MCF 10A (cell line): ENCODE measurements at regions not wholly inside any gene's neighbourhood (a gene's known extent, or its start where the extent isn't known, plus 50 kb on each side); places are given as distances from the start of the nearest gene placed in this dataset.

Experiments
- BruUV-seq: library from RNA; stranded (reverse); fragments of 400-500 nt; replicated peaks from 2 replicates; lab custom pipeline; 2021; lab: Mats Ljungman, UMichigan
- CTCF ChIA-PET: fragments of 300-600 bp; sonication (Branson Sonifier 250); formaldehyde crosslinking; extraction: SDS; loops from one replicate; lab custom pipeline; 2021; ENCODE audit warnings: antibody characterized with exemption, inconsistent platforms; lab: Yijun Ruan, JAX
- POLR2A ChIA-PET: fragments of 300-600, 350-650 bp; sonication (Branson Sonifier 250); formaldehyde crosslinking; extraction: SDS; loops from one replicate; lab custom pipeline; 2020; ENCODE audit warnings: antibody characterized with exemption, inconsistent platforms; lab: Yijun Ruan, JAX
- DNase-seq: peaks from one replicate; pipeline ENCODE4 v3.0.0-alpha.2; 2018; ENCODE audit not compliant: unreplicated experiment
- H3K27ac Mint-ChIP-seq: one replicate; pipeline ENCODE4 v1.8.0; 2022; ENCODE audit warnings: mild to moderate bottlenecking, low read depth, mixed read lengths; ENCODE audit not compliant: unreplicated experiment
- H3K27me3 Mint-ChIP-seq: one replicate; pipeline ENCODE4 v1.8.0; 2022; ENCODE audit warnings: mixed read lengths; ENCODE audit not compliant: insufficient read depth, unreplicated experiment
- H3K36me3 Mint-ChIP-seq: one replicate; pipeline ENCODE4 v1.8.0; 2022; ENCODE audit warnings: mild to moderate bottlenecking, moderate library complexity, mixed read lengths; ENCODE audit not compliant: insufficient read depth, unreplicated experiment
- H3K4me1 Mint-ChIP-seq: one replicate; pipeline ENCODE4 v1.8.0; 2022; ENCODE audit warnings: mixed read lengths; ENCODE audit not compliant: insufficient read depth, unreplicated experiment
- H3K4me3 Mint-ChIP-seq: one replicate; pipeline ENCODE4 v1.8.0; 2022; ENCODE audit warnings: mild to moderate bottlenecking, moderate library complexity, mixed read lengths; ENCODE audit not compliant: unreplicated experiment
- H3K9me3 Mint-ChIP-seq: one replicate; pipeline ENCODE4 v1.8.0; 2022; ENCODE audit warnings: mixed read lengths; ENCODE audit not compliant: unreplicated experiment
- CTCF ChIP-seq: fragments of 200-600 bp; IDR thresholded peaks from one replicate; pipeline ENCODE4 v1.8.0; 2022; ENCODE audit warnings: antibody characterized with exemption, mild to moderate bottlenecking; ENCODE audit not compliant: unreplicated experiment
- intact Hi-C: fragments of 100-400 bp; cut with micrococcal nuclease; formaldehyde crosslinking; loops from 2 replicates; pipeline ENCODE4 v1.14.1; 2022

GRCh38 chr11:11069841-11070835, 212.3 kb upstream of the ZBED5 start:
- CTCF ChIA-PET = interaction anchor here (0.6 to 0.7 kb wide), 2 partner anchors 19 to 515 kb away, joined by 3 read pairs; no protein-coding TSS in a partner anchor
- Mint-ChIP-seq H3K4me1 (peaks cover 5% of the 10 kb centered on the region), H3K4me3 (no peak overlapping the region), H3K27me3 (peaks cover 15% of the 10 kb centered on the region), H3K36me3 (no peaks in the 10 kb centered on the region), H3K27ac (no peak overlapping the region), H3K9me3 (no peaks in the 10 kb centered on the region)
- intact Hi-C loops = no loop called here
- no peak for DNase-seq
- TF ChIP-seq CTCF = no peak
- no TSS peak for BruUV-seq
- POLR2A ChIA-PET = interaction anchor here (0.8 kb wide), 1 partner anchor 285 kb away, joined by 3 read pairs; no protein-coding TSS in a partner anchor

GRCh38 chr11:11068113-11068512, 210.3 kb upstream of the ZBED5 start:
- no peaks in the 10 kb centered on the region for H3K36me3 Mint-ChIP-seq
- H3K27ac Mint-ChIP-seq = no peak overlapping the region
- ChIA-PET POLR2A (no interaction called here), CTCF (interaction anchor here (0.9 kb wide), 1 partner anchor 11 kb away, joined by 6 read pairs; no protein-coding TSS in a partner anchor)
- no peak for DNase-seq
- H3K27me3 Mint-ChIP-seq = peaks cover 15% of the 10 kb centered on the region
- H3K4me1 Mint-ChIP-seq = no peaks in the 10 kb centered on the region
- H3K4me3 Mint-ChIP-seq = no peak overlapping the region
- TF ChIP-seq CTCF = no peak
- intact Hi-C loops = no loop called here
- BruUV-seq = no TSS peak
- H3K9me3 Mint-ChIP-seq = no peaks in the 10 kb centered on the region

- DNase-seq = no peak
- H3K4me3 Mint-ChIP-seq = no peak overlapping the region
- POLR2A ChIA-PET = interaction anchor here (0.6 kb wide), 1 partner anchor 15 kb away, joined by 3 read pairs; no protein-coding TSS in a partner anchor
- no peaks in the 10 kb centered on the region for H3K27me3 Mint-ChIP-seq
- no TSS peak for BruUV-seq
- intact Hi-C loops = no loop called here
- no peaks in the 10 kb centered on the region for H3K36me3 Mint-ChIP-seq
- no peaks in the 10 kb centered on the region for H3K9me3 Mint-ChIP-seq
- no peak overlapping the region for H3K27ac Mint-ChIP-seq
- CTCF ChIA-PET = interaction anchor here (0.7 to 1.5 kb wide), 3 partner anchors 39 to 722 kb away, joined by 3 to 4 read pairs (median 3); no protein-coding TSS in a partner anchor
- TF ChIP-seq CTCF = no peak
- no peaks in the 10 kb centered on the region for H3K4me1 Mint-ChIP-seq
Observed at GRCh38 chr11:11065396-11065795, 207.5 kb upstream of the ZBED5 start.

- ChIA-PET POLR2A (no interaction called here), CTCF (interaction anchor here (0.6 to 2.4 kb wide), 2 partner anchors 21 to 201 kb away, joined by 3 to 13 read pairs; no protein-coding TSS in a partner anchor)
- peaks cover 20% of the 10 kb centered on the region for H3K9me3 Mint-ChIP-seq
- no peaks in the 10 kb centered on the region for H3K36me3 Mint-ChIP-seq
- intact Hi-C loops = no loop called here
- no peak overlapping the region for H3K4me3 Mint-ChIP-seq
- no peaks in the 10 kb centered on the region for H3K27me3 Mint-ChIP-seq
- no peak for TF ChIP-seq CTCF
- no peak overlapping the region for H3K27ac Mint-ChIP-seq
- no peaks in the 10 kb centered on the region for H3K4me1 Mint-ChIP-seq
- no TSS peak for BruUV-seq
- no peak for DNase-seq
Observed at GRCh38 chr11:11057472-11057854, 199.6 kb upstream of the ZBED5 start.
